IMR-90 (cell line): ENCODE measurements at regions not wholly inside any gene's neighbourhood (a gene's known extent, or its start where the extent isn't known, plus 50 kb on each side); places are given as distances from the start of the nearest gene placed in this dataset.

ENCODE experiments used
- ATAC-seq: fragments of 200-7000 bp; cut with Tn5 transposase; 2 replicates; pipeline ENCODE4 v1.9.1; 2020; ENCODE audit warnings: low read depth, mild to moderate bottlenecking, moderate library complexity
- BruUV-seq: library from RNA; stranded (reverse); fragments of 400-500 nt; replicated peaks from 2 replicates; lab custom pipeline; 2021; lab: Mats Ljungman, UMichigan
- CTCF ChIA-PET: fragments of 300-600 bp; formaldehyde crosslinking; extraction: SDS; loops from one replicate; lab custom pipeline; 2021; ENCODE audit warnings: antibody characterized with exemption; lab: Yijun Ruan, JAX
- POLR2A ChIA-PET: fragments of 300-600 bp; sonication (Branson Sonifier 250); formaldehyde crosslinking; loops from one replicate; lab custom pipeline; 2022; ENCODE audit warnings: antibody characterized with exemption; ENCODE audit not compliant: unreplicated experiment; lab: Charles Lee
- DNase-seq: peaks from one replicate; pipeline ENCODE4 v3.0.0; 2013
- H2AFZ ChIP-seq: replicated peaks from 2 replicates; pipeline ENCODE3; 2013; ENCODE audit warnings: low read length, mild to moderate bottlenecking; ENCODE audit not compliant: poor library complexity
- H2AK5ac ChIP-seq: 2 replicates; pipeline ENCODE4 v1.6.1; 2013; ENCODE audit warnings: low read depth, low read length, inconsistent platforms
- H2AK9ac ChIP-seq: replicated peaks from 2 replicates; pipeline ENCODE3; 2013; ENCODE audit warnings: mild to moderate bottlenecking, low read depth, low read length, moderate library complexity; ENCODE audit not compliant: poor library complexity
- H2BK120ac ChIP-seq: 2 replicates; pipeline ENCODE4 v1.6.1; 2013; ENCODE audit warnings: low read depth, low read length, inconsistent platforms
- H2BK15ac ChIP-seq: 3 replicates; pipeline ENCODE4 v1.6.1; 2013; ENCODE audit warnings: low read depth, low read length, inconsistent platforms
- H2BK20ac ChIP-seq: 2 replicates; pipeline ENCODE4 v1.6.1; 2013; ENCODE audit warnings: low read depth, mild to moderate bottlenecking, inconsistent platforms, low read length, moderate library complexity
- H2BK5ac ChIP-seq: 2 replicates; pipeline ENCODE4 v1.6.1; 2013; ENCODE audit warnings: mild to moderate bottlenecking, low read depth, low read length, inconsistent platforms; ENCODE audit not compliant: poor library complexity, severe bottlenecking
- H3K14ac ChIP-seq: replicated peaks from 2 replicates; pipeline ENCODE4 v1.6.1; 2013; ENCODE audit warnings: low read depth, low read length, inconsistent platforms
- H3K18ac ChIP-seq: 2 replicates; pipeline ENCODE4 v1.6.1; 2013; ENCODE audit warnings: low read depth, low read length, control low read depth
- H3K23ac ChIP-seq: 2 replicates; pipeline ENCODE4 v1.6.1; 2013; ENCODE audit warnings: low read depth, low read length, inconsistent platforms
- H3K27ac ChIP-seq: 2 replicates; pipeline ENCODE4 v1.5.1; 2013; ENCODE audit warnings: mild to moderate bottlenecking, control low read depth, low read length; ENCODE audit not compliant: insufficient read depth
- H3K27me3 ChIP-seq: 2 replicates; pipeline ENCODE4 v1.6.1; 2013; ENCODE audit warnings: low read length; ENCODE audit not compliant: control insufficient read depth, insufficient read depth
- H3K36me3 ChIP-seq: 2 replicates; pipeline ENCODE4 v1.6.1; 2013; ENCODE audit warnings: low read length, mixed read lengths; ENCODE audit not compliant: control insufficient read depth, insufficient read depth
- H3K4ac ChIP-seq: 2 replicates; pipeline ENCODE4 v1.6.1; 2013; ENCODE audit warnings: low read depth, low read length, inconsistent platforms
- H3K4me1 ChIP-seq: 2 replicates; pipeline ENCODE4 v1.6.1; 2013; ENCODE audit warnings: low read length, mixed read lengths; ENCODE audit not compliant: control insufficient read depth, insufficient read depth
- H3K4me2 ChIP-seq: 2 replicates; pipeline ENCODE4 v1.6.1; 2013; ENCODE audit warnings: low read depth, mild to moderate bottlenecking, control low read depth, low read length, moderate library complexity
- H3K4me3 ChIP-seq: 2 replicates; pipeline ENCODE4 v1.5.1; 2013; ENCODE audit warnings: low read depth, mild to moderate bottlenecking, control low read depth, low read length, moderate library complexity; ENCODE audit not compliant: insufficient read depth
- H3K56ac ChIP-seq: 2 replicates; pipeline ENCODE4 v1.6.1; 2013; ENCODE audit warnings: low read length, inconsistent platforms; ENCODE audit not compliant: insufficient read depth; ENCODE audit errors: extremely low read depth
- H3K79me1 ChIP-seq, 2 experiments: 2 replicates each; pipeline ENCODE4 v1.6.1; 2013; ENCODE audit warnings: low read length in 2 of 2, inconsistent platforms in 1 of 2, low read depth in 1 of 2
- H3K9ac ChIP-seq: 2 replicates; pipeline ENCODE4 v1.6.1; 2013; ENCODE audit warnings: low read depth, low read length, control low read depth
- H3K9me1 ChIP-seq: 2 replicates; pipeline ENCODE4 v1.6.1; 2013; ENCODE audit warnings: low read length, inconsistent platforms; ENCODE audit not compliant: insufficient read depth
- H3K9me3 ChIP-seq: 2 replicates; pipeline ENCODE4 v1.6.1; 2013; ENCODE audit warnings: low read length; ENCODE audit not compliant: control insufficient read depth, insufficient read depth
- H4K20me1 ChIP-seq: 2 replicates; pipeline ENCODE4 v1.6.1; 2013; ENCODE audit warnings: low read length, inconsistent platforms; ENCODE audit not compliant: insufficient read depth
- H4K5ac ChIP-seq: 2 replicates; pipeline ENCODE4 v1.6.1; 2013; ENCODE audit warnings: mild to moderate bottlenecking, low read depth, low read length, control low read depth
- H4K8ac ChIP-seq, 2 experiments: 2 replicates each; pipeline ENCODE4 v1.6.1; 2013; ENCODE audit warnings: low read depth in 2 of 2, low read length in 2 of 2, control low read depth in 1 of 2, inconsistent platforms in 1 of 2
- H4K91ac ChIP-seq: 2 replicates; pipeline ENCODE4 v1.6.1; 2013; ENCODE audit warnings: low read depth, low read length, inconsistent platforms; ENCODE audit not compliant: insufficient read depth
- CEBPB ChIP-seq: IDR thresholded peaks from 2 replicates; pipeline ENCODE4 v1.6.1; 2012; ENCODE audit warnings: low read depth, low read length, improper control_type of control experiment
- FOS ChIP-seq: fragments of 150-350 bp; IDR thresholded peaks from 2 replicates; pipeline ENCODE4 v1.6.1; 2016; ENCODE audit warnings: low read depth, low read length
- MAZ ChIP-seq: IDR thresholded peaks from 2 replicates; pipeline ENCODE4 v1.6.1; 2012; ENCODE audit warnings: low read depth, mild to moderate bottlenecking, low read length, improper control_type of control experiment, moderate library complexity, borderline replicate concordance
- WGBS, 2 experiments: methylation state at CpG; one replicate each; pipeline versions ENCODE4 v1.1.5 to v1.1.7; 2013; ENCODE audit warnings: missing lambda C conversion rate in 2 of 2; ENCODE audit not compliant: insufficient read length in 1 of 2; ENCODE audit errors: extremely low coverage in 2 of 2; 5-methylcytosine and 5-hydroxymethylcytosine counted together
- dilution Hi-C: fragments of 300-500 bp; cut with HindIII; formaldehyde crosslinking; loops from one replicate; pipeline ENCODE4 v1.14.3; 2018; ENCODE audit warnings: low sequenced_read_pairs; ENCODE audit not compliant: unreplicated experiment
- in situ Hi-C: fragments of 300-500 bp; cut with MboI; formaldehyde crosslinking; loops from 3 replicates; pipeline ENCODE4 v1.14.3; 2019; ENCODE audit warnings: low sequenced_read_pairs, inconsistent platforms, mixed read lengths
- intact Hi-C: fragments of 100-400 bp; cut with micrococcal nuclease; formaldehyde crosslinking; loops from 2 replicates; pipeline ENCODE4 v1.10.0; 2022
- TF ChIP-seq, protein P1 (sequence below): fragments of 150-350 bp; IDR thresholded peaks from 2 replicates; pipeline ENCODE4 v1.6.1; 2017; ENCODE audit warnings: mild to moderate bottlenecking, antibody characterized with exemption, low read length, low read depth

DNA sequence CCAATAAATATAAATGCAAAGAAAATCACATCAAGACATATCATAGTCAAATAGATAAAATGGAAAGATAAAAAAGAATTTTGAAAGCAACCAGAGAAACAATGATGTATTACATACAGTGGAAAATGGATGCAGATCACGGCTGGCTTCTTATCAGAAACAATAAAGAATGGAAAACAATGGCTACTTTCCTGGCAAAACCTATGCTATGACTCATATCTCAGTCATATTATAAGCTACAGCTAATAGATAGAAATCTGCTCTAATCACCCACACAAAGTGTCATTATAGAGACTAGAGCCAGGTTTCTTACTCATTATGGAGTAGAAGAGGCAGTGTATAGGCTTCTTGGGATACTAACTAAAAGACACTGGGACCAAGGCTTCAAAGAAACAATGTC, 93.5 kb upstream of the TACR1 start:
- Histone ChIP-seq H3K4me1 (peaks cover 8% of the 10 kb centered on the region; the same call in 1 of the 2 replicates), H4K20me1 (no peaks in the 10 kb centered on the region), H3K27ac (no peak overlapping the region), H3K18ac (no peak overlapping the region), H2BK20ac (no peak overlapping the region), H4K5ac (no peak overlapping the region), H3K9me3 (no peaks in the 10 kb centered on the region), H3K4ac (no peak overlapping the region), H2AFZ (no peak overlapping the region), H3K56ac (no peak overlapping the region), H3K9me1 (no peaks in the 10 kb centered on the region), H2AK5ac (no peak overlapping the region), H4K91ac (no peak overlapping the region), H3K14ac (no peak overlapping the region), H3K4me3 (no peak overlapping the region), H2BK5ac (no peak overlapping the region), H2BK15ac (no peak overlapping the region), H2AK9ac (no peak overlapping the region), H3K79me1 (no peaks in the 10 kb centered on the region), H3K9ac (no peak overlapping the region), H3K36me3 (no peaks in the 10 kb centered on the region), H3K23ac (no peak overlapping the region), H3K4me2 (no peak overlapping the region), H3K27me3 (no peaks in the 10 kb centered on the region), H4K8ac (no peak overlapping the region), H2BK120ac (no peak overlapping the region)
- BruUV-seq, result no TSS peak
- ATAC-seq (no peak), DNase-seq (peak; percentile 83)
- POLR2A ChIA-PET, result no interaction called here
- CTCF ChIA-PET, result interaction anchor here (1.4 kb wide), 1 partner anchor 93 kb away, joined by 8 read pairs; the partner anchor contains the start of gene TACR1
- dilution Hi-C loops, result no loop called here
- in situ Hi-C loops, result no loop called here
- intact Hi-C loops, result no loop called here
- no peak for TF ChIP-seq CEBPB
- TF ChIP-seq FOS, result peak; percentile 57; the same call in 1 of the 2 replicates
- TF ChIP-seq, protein P1, sequence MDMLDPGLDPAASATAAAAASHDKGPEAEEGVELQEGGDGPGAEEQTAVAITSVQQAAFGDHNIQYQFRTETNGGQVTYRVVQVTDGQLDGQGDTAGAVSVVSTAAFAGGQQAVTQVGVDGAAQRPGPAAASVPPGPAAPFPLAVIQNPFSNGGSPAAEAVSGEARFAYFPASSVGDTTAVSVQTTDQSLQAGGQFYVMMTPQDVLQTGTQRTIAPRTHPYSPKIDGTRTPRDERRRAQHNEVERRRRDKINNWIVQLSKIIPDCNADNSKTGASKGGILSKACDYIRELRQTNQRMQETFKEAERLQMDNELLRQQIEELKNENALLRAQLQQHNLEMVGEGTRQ, result no peak
- TF ChIP-seq MAZ, result no peak
- no CpG with 5 or more reads among the region's 1 CpG for WGBS, 2 experiments
